OCI-M1 (cell line): ENCODE measurements at regions not wholly inside any gene's neighbourhood (a gene's known extent, or its start where the extent isn't known, plus 50 kb on each side); places are given as distances from the start of the nearest gene placed in this dataset.
"Not testable (repeated sequence)": the region's sequence is repeated elsewhere in the genome, so short reads cannot be mapped to it uniquely, and the experiment has no call there.

Experiments used
- DNase-seq: peaks from one replicate; lab custom pipeline; 2025; lab: John Stamatoyannopoulos, UW

DNA sequence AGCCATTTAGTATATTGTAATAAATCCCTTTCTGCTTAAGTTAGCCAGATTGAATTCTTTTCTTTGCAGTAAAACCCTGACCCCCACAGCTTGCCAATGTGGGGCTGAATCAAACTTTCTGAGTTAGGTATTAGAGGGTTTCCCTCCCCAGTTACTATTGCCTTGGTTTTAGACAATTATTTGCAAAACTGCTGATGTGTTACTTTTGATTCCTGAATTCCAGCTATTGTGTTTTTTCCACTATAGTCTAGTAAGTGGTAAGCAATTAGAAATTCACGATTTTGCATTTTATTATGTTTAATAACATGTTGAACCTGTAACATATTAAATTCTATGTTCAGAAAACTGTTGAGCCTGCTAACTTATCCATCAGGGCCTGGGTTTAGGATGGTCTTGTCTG lies 391.5 kb downstream of the DLEU7 start:
- no peak for DNase-seq

DNA sequence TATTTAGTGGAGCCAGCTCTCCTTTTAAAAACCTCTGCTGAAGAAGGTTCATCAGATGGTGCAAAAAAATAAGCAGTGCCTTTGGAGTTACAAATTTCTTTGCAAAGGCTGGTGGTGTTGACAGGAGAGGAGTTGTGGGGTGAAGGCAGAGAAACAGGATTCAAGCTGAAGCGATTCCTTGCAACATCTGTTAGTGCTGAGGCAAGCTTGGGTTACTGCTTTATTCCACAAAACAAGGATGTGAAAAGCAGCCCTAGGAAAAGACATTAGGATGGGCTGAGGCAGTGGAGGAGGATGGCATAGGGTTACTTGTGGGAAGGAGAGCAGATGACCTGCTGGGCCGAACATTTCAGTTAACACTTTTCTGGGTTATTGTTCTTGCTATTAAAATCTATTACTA lies 390.7 kb downstream of the DLEU7 start:
- DNase-seq: no peak

DNA sequence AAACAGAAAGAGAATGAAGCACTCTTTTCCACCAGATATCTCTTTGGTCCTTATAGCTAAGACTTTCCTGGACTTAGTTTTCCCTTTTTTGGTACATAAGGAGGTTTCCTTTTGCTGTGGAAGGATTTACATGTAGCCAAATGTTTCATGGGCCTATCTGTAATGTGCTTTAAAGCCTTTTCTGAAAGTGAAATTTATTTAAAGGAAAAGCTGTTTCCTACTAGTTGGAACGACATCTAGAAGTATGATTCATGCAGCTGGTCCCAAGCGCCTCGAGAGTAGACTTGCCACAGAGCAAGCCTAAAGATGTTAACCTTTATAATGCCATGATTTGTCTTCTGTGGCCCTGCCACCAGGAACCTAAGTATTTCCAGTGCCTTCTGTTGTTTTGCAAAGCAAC lies 390.3 kb downstream of the DLEU7 start:
- no peak for DNase-seq

GRCh38 chr13:50456111-50456510 lies 387.4 kb downstream of the DLEU7 start:
- no peak for DNase-seq

- DNase-seq: no peak
These were observed 385.8 kb downstream of the DLEU7 start for GRCh38 chr13:50457415-50458393.

- no peak for DNase-seq
These were observed 384.4 kb downstream of the DLEU7 start for GRCh38 chr13:50459046-50459445.

GRCh38 chr13:50459658-50460057 lies 383.8 kb downstream of the DLEU7 start:
- no peak for DNase-seq

DNA sequence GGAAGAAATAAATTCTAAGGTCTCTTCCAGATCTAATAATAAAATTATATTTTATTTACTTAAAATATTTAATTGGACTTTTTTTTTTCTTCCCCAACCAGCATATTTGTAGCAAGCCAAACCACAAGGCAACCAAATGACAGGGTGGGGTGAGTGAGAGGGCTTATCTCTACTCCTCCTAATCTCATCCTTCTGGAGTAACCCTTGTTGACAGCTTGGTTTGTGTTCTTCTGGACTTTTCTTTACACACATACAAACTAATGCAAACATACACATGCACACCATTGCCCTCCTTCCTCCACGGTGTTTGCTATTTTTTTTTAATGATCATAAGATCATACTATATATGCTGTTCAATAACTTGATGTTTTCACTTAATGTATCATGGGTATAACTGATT lies 383.1 kb downstream of the DLEU7 start:
- peak; percentile 74 for DNase-seq

DNA sequence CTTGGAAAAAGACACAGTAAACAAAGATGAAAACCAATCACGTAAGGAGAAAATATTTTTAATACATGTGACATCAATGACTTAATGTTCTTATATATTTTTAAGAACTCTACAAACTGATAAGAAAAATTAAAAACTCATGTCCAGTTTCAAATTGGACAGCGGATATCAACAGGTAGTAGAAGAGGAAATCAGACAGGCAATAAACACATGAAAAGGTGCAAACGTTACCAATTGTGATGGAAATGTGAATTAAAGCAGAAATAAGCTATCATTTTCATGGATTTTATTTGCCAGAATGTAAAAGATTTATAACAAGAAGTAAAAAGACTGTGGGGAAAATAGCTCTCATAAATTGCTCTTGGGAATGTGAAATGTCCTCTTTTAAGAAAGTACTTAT lies 382.3 kb downstream of the DLEU7 start:
- no peak for DNase-seq

- no peak for DNase-seq
These were observed 379.8 kb downstream of the DLEU7 start for GRCh38 chr13:50463719-50464118.

- DNase-seq: no peak
These were observed 378.9 kb downstream of the DLEU7 start for GRCh38 chr13:50464349-50465251.

DNA sequence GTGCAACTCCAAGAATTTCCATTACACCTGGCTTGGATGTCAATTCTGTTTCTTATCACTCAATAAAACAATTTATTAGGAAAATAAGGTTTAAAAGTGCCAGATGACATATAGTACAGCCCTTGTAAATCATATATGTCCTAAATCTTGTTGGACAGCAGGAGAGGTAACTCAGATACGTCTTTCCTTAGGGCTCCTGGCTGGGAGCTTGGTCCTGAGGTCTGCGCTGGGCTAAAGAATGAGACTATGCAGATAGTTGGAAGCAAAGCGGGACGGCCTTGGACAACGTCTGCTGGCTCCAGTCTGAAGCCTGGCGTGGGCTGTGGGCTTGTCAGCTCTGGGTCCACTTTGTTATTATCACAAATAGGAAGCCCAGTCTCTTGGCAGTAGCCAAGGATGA lies 377.0 kb downstream of the DLEU7 start:
- DNase-seq: no peak

- no peak for DNase-seq
These were observed 376.1 kb downstream of the DLEU7 start for GRCh38 chr13:50467156-50468110.

- DNase-seq: no peak
These were observed 374.4 kb downstream of the DLEU7 start for GRCh38 chr13:50468849-50469669.

GRCh38 chr13:50473050-50473449 lies 370.4 kb downstream of the DLEU7 start:
- DNase-seq: not testable (repeated sequence)

GRCh38 chr13:50474088-50474662 lies 369.3 kb downstream of the DLEU7 start:
- no peak for DNase-seq

GRCh38 chr13:50476577-50477285 lies 366.8 kb downstream of the DLEU7 start:
- no peak for DNase-seq

DNA sequence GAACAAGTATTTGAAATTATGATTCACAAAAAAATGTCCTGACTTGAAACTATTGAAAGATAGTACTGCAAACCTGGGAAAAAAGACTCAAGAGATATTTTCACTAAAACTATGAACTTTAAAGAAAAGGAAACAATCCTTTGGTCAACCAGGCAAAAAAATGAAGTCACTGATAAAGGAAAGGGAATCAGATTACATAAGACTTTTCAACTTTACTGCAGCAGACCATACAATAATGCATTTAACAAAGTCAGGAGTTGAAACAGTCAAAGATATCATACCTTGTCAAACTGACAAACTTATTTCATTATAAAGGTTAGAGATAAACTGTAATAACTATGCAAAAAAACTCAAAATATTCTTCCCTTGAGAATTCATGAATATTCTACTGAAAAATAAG lies 361.6 kb downstream of the DLEU7 start:
- no peak for DNase-seq

- DNase-seq: no peak
These were observed 360.1 kb downstream of the DLEU7 start for GRCh38 chr13:50483416-50483815.
